OCI-LY1 (cell line): ENCODE measurements at regions not wholly inside any gene's neighbourhood (a gene's known extent, or its start where the extent isn't known, plus 50 kb on each side); places are given as distances from the start of the nearest gene placed in this dataset.

Source experiments
- H2AFZ ChIP-seq: fragments of 200-600 bp; sonication (generic), shearing (Covaris generic); 2 replicates; pipeline ENCODE4 v1.6.0; 2014; ENCODE audit warnings: antibody characterized with exemption, mild to moderate bottlenecking, low read length
- H3F3A ChIP-seq: fragments of 200-600 bp; sonication (generic), shearing (Covaris generic); 2 replicates; pipeline ENCODE4 v1.6.0; 2014; ENCODE audit warnings: mild to moderate bottlenecking, antibody characterized with exemption, low read length, moderate library complexity; ENCODE audit not compliant: insufficient read depth
- H3K27ac ChIP-seq: fragments of 200-600 bp; sonication (generic); 2 replicates; pipeline ENCODE4 v1.5.1; 2014; ENCODE audit warnings: low read length, mixed run types, mild to moderate bottlenecking, low read depth; ENCODE audit not compliant: poor library complexity, severe bottlenecking
- H3K27me3 ChIP-seq: fragments of 200-600 bp; sonication (generic); 2 replicates; pipeline ENCODE4 v1.6.0; 2014; ENCODE audit warnings: antibody characterized with exemption, mild to moderate bottlenecking, low read length, moderate library complexity; ENCODE audit not compliant: insufficient read depth
- H3K36me3 ChIP-seq: fragments of 200-600 bp; sonication (generic); 2 replicates; pipeline ENCODE4 v1.6.1; 2014; ENCODE audit warnings: mild to moderate bottlenecking, antibody characterized with exemption, low read length, moderate library complexity, mixed read lengths; ENCODE audit not compliant: insufficient read depth
- H3K4me1 ChIP-seq: fragments of 200-600 bp; sonication (generic); 2 replicates; pipeline ENCODE4 v1.5.1; 2014; ENCODE audit warnings: mild to moderate bottlenecking, low read length, moderate library complexity; ENCODE audit not compliant: insufficient read depth, severe bottlenecking
- H3K4me2 ChIP-seq: fragments of 200-600 bp; sonication (generic), shearing (Covaris generic); 2 replicates; pipeline ENCODE4 v1.6.1; 2014; ENCODE audit warnings: low read length
- H3K4me3 ChIP-seq: fragments of 200-600 bp; sonication (generic); 2 replicates; pipeline ENCODE4 v1.5.1; 2014; ENCODE audit warnings: low read length, low read depth, mild to moderate bottlenecking, mixed read lengths; ENCODE audit not compliant: poor library complexity, severe bottlenecking
- H3K79me2 ChIP-seq: fragments of 200-600 bp; shearing (Covaris generic); 2 replicates; pipeline ENCODE4 v1.6.1; 2016; ENCODE audit warnings: mixed run types, low read length, mixed read lengths; ENCODE audit not compliant: insufficient read depth
- H3K9ac ChIP-seq: fragments of 200-600 bp; sonication (generic), shearing (Covaris generic); 2 replicates; pipeline ENCODE4 v1.6.1; 2014; ENCODE audit warnings: mild to moderate bottlenecking, low read length, mixed read lengths
- H3K9me2 ChIP-seq: fragments of 200-600 bp; sonication (generic), shearing (Covaris generic); 2 replicates; pipeline ENCODE4 v1.6.1; 2014; ENCODE audit warnings: low read depth, mild to moderate bottlenecking, low read length, mixed read lengths
- H3K9me3 ChIP-seq: fragments of 200-600 bp; shearing (Covaris generic); 2 replicates; pipeline ENCODE4 v1.6.1; 2014; ENCODE audit warnings: low read length, mixed read lengths
- H4K20me1 ChIP-seq: fragments of 200-600 bp; sonication (generic), shearing (Covaris generic); 2 replicates; pipeline ENCODE4 v1.6.0; 2016; ENCODE audit warnings: mild to moderate bottlenecking, low read length; ENCODE audit not compliant: insufficient read depth
- CTCF ChIP-seq: fragments of 200-600 bp; sonication (generic), shearing (Covaris generic); IDR thresholded peaks from 2 replicates; pipeline ENCODE4 v1.5.1; 2017; ENCODE audit warnings: mild to moderate bottlenecking, antibody characterized with exemption, low read length, moderate library complexity, mixed read lengths
- EZH2 ChIP-seq: fragments of 200-600 bp; sonication (generic), shearing (Covaris generic); IDR thresholded peaks from 2 replicates; pipeline ENCODE4 v1.8.0; 2017; ENCODE audit warnings: borderline replicate concordance, mixed run types, mild to moderate bottlenecking, antibody characterized with exemption, low read length, moderate library complexity, mixed read lengths

GRCh38 chr2:122563781-122564180 lies 808.3 kb downstream of the TSN start:
- H4K20me1 ChIP-seq: no peaks in the 10 kb centered on the region
- H3F3A ChIP-seq: no peaks in the 10 kb centered on the region
- H3K9me2 ChIP-seq: no peaks in the 10 kb centered on the region
- no peak overlapping the region for H2AFZ ChIP-seq
- H3K9ac ChIP-seq: no peak overlapping the region
- H3K27me3 ChIP-seq: no peaks in the 10 kb centered on the region
- H3K4me2 ChIP-seq: no peak overlapping the region
- no peaks in the 10 kb centered on the region for H3K4me1 ChIP-seq
- no peaks in the 10 kb centered on the region for H3K9me3 ChIP-seq
- H3K36me3 ChIP-seq: no peaks in the 10 kb centered on the region
- H3K4me3 ChIP-seq: no peak overlapping the region
- TF ChIP-seq CTCF (no peak), EZH2 (no peak)
- no peak overlapping the region for H3K27ac ChIP-seq
- no peaks in the 10 kb centered on the region for H3K79me2 ChIP-seq

GRCh38 chr2:122564843-122565242 lies 809.4 kb downstream of the TSN start:
- Histone ChIP-seq H3K4me1 (no peaks in the 10 kb centered on the region), H3K27ac (no peak overlapping the region), H4K20me1 (no peaks in the 10 kb centered on the region), H3K36me3 (no peaks in the 10 kb centered on the region), H3K9me2 (no peaks in the 10 kb centered on the region), H3K79me2 (no peaks in the 10 kb centered on the region), H2AFZ (no peak overlapping the region), H3K27me3 (no peaks in the 10 kb centered on the region), H3K9me3 (no peaks in the 10 kb centered on the region), H3K9ac (no peak overlapping the region), H3K4me2 (no peak overlapping the region), H3F3A (no peaks in the 10 kb centered on the region), H3K4me3 (no peak overlapping the region)
- TF ChIP-seq EZH2 (no peak), CTCF (no peak)

- no peaks in the 10 kb centered on the region for H3F3A ChIP-seq
- H4K20me1 ChIP-seq: no peaks in the 10 kb centered on the region
- H3K9me3 ChIP-seq: no peaks in the 10 kb centered on the region
- H3K27me3 ChIP-seq: no peaks in the 10 kb centered on the region
- no peak overlapping the region for H3K4me2 ChIP-seq
- no peak overlapping the region for H3K27ac ChIP-seq
- H3K4me3 ChIP-seq: no peak overlapping the region
- no peaks in the 10 kb centered on the region for H3K9me2 ChIP-seq
- no peak overlapping the region for H2AFZ ChIP-seq
- H3K4me1 ChIP-seq: no peaks in the 10 kb centered on the region
- no peaks in the 10 kb centered on the region for H3K36me3 ChIP-seq
- no peaks in the 10 kb centered on the region for H3K79me2 ChIP-seq
- no peak for TF ChIP-seq CTCF
- no peak for TF ChIP-seq EZH2
- H3K9ac ChIP-seq: no peak overlapping the region
These were observed 809.9 kb downstream of the TSN start for GRCh38 chr2:122565364-122565763.
